ENCODE measurements at regions not wholly inside any gene's neighbourhood (a gene's known extent, or its start where the extent isn't known, plus 50 kb on each side); places are given as distances from the start of the nearest gene placed in this dataset.
"Not testable (repeated sequence)": the region's sequence is repeated elsewhere in the genome, so short reads cannot be mapped to it uniquely, and the experiment has no call there.

GRCh38 chr15:84094720-84095119 is 140.9 kb upstream of the GOLGA6L4 start:
- not testable (repeated sequence) for DNase-seq

DNA sequence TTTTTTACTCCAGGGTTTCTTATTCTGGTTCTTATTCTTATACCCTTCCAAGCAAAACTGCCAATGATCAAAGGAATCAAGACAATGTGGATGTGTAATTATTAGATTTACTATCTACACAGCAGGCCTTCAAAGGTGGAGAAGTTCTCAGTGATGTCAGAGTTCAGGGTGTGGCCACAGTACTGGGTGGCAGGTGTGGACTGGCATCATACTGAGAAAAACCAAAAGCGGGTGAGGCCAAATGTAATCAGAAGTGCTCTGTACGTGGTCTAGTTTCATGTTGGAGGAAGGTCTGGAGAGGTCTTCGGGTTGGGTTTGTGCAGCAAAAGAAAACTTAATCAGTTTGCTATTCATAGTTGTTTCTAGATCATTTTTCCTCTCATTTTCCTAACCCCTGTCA is 138.5 kb upstream of the GOLGA6L4 start:
- not testable (repeated sequence) for DNase-seq

DNA sequence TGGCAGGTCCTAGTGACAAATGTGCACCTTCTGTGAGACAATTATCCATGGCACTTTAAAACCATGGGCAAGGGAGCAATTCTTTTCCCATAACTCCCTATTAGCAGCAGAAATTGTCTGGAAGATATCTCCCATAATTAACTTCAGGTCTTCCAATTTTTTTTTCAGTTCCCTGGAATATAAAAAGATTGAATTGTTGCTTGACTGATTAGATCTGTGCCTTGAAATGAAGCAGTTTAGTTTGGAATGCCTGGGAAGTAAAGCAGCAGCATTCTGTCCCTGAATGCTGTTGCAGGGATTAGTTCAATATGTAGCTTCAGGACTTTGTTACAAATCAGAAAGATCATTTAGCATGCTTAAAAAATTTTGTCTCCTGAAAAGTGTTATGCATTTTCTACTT is 137.0 kb upstream of the GOLGA6L4 start:
- no peak for DNase-seq

- DNase-seq: no peak
These were observed 136.4 kb upstream of the GOLGA6L4 start for GRCh38 chr15:84099181-84099580.

DNA sequence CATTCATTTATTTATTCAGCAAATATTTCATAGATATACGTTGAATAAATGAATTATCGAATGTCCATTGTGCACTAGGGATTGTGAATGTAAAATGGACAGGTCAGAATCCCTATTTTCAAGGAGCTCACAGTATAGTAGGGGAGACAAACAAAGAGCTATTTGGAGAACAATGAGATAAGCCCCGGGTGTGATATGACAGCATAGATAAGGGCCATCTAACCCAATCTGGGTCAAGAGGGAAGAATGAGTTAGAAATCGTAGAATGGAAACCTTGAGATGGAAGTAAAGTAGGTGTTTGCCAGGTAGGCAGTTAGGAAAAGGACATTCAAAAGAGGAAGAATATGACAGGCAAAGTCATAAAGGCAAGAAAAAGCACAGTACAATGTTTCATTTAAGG is 132.2 kb upstream of the GOLGA6L4 start:
- no peak for DNase-seq

DNA sequence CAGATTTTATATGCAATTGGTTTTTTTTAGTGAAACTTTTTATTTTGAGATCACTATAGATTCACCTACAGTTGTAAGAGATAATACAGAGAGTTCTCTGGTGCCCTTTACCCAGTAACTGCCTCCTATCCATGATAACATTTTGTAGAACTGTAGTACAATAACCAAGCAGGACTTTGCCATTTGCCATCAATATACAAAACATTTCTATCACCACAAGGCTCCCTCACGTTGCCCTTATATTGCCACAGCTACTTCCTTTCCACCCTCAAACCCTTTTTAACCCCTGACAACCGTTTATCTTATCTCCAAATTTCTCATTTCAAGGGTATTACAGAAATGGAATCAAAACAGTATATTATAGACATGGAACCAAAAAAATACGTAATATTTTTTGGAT is 130.7 kb upstream of the GOLGA6L4 start:
- DNase-seq: no peak

- DNase-seq: no peak
These were observed 126.8 kb upstream of the GOLGA6L4 start for GRCh38 chr15:84108728-84109127.

DNA sequence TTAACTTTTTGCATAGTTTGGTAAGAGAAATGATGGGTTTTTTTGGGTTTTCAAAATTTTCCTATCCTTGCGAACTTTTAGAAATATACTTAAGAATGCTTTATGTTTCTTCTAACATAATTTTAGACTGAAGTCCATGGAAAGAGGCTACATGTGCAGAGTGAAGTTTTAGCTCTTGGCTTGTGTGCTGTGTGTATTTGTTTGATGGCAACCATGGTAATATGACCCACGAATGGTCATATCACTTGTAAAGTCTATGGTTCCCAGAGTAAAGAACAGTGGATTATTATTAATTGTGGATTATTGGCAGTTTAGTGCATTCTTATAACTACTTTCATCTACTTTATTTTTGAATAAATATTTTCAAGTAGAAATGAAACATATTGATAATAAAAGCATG is 124.0 kb upstream of the GOLGA6L4 start:
- no peak for DNase-seq

DNA sequence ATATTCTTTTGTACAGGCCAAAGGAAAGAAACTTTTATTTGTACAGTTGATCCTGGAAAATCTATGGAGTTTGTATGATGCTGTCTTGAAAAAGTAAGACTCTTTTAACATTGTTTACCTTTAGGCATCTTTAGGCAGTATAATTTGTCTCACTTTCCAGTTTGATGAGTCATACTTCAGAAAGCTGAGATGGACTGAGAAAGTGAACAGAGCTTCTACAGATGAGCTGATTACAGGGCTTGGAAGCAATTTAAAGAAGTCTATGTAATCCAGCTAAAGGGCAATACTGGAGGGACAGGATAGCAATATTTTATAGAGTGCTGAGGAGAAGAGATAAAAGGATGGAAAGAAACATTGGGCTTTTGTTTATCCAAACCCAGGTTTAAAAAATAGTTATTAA is 123.5 kb upstream of the GOLGA6L4 start:
- no peak for DNase-seq

- DNase-seq: no peak
These were observed 121.7 kb upstream of the GOLGA6L4 start for GRCh38 chr15:84113919-84114318.

DNA sequence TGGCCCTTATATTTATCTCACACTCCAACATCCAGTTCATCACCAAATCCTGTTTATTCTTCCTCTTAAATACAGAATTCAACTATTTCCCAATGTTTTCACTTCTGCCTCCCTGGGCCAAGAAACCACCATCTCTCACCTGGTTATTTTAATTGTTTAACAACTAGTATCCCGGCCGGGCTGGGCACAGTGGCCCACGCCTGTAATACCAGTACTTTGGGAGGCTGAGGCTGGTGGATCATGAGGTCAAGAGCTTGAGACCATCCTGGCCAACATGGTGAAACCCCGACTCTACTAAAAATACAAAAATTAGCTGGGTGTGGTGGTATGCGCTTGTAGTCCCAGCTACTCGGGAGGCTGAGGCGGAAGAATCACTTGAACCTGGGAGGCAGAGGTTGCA is 120.9 kb upstream of the GOLGA6L4 start:
- not testable (repeated sequence) for DNase-seq

GRCh38 chr15:84119351-84119750 is 116.2 kb upstream of the GOLGA6L4 start:
- DNase-seq: not testable (repeated sequence)

DNA sequence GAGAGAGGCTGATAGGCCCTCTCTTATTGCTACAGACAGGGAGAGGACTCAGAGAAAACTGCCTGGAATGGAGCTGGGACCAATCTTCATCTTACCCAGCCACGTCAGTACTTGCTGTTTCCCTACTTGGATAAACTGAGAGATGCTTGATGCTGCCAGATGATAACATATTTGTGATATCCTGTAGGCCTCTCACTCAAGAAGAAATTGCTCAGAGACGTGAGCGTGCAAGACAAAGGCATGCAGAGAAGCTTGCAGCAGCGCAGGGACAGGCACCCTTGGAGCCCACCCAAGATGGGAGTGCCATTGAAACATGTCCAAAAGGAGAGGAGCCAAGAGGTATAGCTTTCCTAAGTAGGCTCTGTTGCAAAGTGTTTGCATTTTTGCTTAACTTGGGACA is 114.7 kb upstream of the GOLGA6L4 start:
- DNase-seq: not testable (repeated sequence)

DNA sequence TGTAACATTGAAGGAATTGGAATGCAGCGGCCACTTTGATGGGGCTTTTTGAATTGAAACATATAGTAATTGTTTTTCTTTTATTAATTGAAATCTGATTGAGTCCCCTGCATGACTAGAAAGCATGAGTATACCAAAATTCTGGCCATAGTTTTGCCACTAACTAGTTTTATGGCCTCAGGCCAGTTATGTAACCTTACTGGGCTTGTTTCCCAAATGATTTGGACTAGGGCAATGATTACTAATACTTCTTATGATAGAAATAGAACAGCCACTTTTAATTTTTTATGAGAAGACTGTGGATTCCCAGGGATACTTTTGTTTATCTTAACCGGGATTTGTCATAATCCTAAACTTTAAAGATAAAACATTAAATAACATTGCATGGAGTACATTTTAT is 106.9 kb upstream of the GOLGA6L4 start:
- not testable (repeated sequence) for DNase-seq

DNA sequence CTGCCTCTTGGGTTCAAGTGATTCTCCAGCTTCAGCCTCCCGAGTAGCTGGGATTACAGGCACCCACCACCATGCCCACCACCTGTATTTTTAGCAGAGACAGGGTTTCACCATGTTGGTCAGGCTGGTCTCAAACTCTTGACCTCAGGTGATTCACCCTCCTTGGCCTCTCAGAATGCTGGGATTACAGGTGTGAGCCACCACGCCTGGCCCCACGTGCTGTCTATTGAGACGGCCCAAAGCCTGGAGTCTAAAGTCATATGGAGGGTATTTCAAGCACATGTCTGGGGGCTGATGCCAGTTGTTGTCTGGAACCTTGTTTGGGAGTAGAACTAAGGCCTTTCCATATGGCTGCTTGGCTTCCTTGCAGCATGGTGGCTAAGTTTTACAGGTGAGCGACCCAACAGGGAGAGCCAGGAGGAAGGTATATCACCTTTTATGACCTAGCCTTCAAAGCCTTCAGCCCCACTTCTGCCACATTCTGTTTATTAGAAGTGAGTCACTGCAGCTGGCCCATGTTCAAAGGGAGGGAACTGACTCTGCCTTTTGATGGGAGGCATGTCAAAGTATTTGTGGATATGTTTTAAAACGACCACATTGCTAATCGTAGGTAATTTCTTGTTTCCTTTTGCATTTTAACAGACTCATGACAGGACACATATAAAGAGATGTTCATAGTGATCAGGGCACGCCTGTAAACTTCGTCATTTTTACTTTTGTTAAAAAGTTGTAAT is 105.3 kb upstream of the GOLGA6L4 start:
- not testable (repeated sequence) for DNase-seq

DNA sequence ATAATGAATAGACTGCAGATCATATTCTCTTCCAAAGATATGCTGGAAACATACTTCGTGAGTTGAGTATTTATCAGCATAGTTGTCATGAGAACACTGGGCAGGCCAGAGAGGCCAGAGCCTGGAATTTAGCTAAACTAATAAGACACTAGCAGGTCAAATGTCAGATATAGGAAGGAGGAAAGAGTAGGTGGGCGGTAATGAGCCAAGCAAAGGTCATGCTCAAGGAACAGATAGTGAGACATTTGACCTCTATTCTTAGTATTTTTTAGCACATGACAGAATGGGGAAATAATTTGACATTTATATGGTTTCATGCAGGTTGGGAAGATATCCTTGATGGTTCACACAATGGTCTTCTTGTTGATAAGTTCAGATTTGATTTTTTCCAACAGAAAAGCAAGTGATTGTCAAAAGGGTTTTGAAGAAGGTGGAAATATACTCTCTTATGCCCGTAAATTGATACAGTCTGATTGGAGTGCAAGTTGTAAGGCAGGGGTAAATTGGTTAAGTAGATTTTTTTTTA is 99.6 kb upstream of the GOLGA6L4 start:
- DNase-seq: not testable (repeated sequence)

- DNase-seq: peak; percentile 68 to 79
These were observed 92.7 kb upstream of the GOLGA6L4 start for GRCh38 chr15:84142888-84143337.

DNA sequence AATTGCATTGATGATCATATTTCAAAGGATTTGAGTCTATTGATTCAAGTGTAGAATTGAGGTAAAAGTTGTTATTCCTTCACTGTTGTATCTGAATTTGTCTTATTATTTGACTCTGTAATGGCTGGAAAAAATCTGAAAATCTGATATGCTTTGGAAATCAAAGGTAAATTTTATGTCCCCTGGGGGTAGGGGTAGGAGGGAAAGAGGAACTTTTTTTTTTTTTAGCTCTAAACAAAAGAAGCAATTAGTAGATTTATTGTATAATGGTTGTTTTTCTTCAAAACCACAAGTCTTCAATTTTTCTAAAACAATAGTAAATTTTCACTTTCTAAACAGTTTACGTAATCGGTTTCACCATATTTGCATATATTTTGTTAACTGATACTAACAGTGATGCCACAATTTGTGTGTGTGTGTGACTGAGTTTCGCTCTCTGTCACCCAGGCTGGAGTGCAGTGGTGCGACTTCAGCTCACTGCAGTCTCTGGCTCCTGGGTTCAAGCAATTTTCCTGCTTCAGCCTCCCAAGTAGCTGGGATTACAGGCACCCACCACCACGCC is 91.7 kb upstream of the GOLGA6L4 start:
- no peak for DNase-seq

- DNase-seq: not testable (repeated sequence)
These were observed 90.6 kb upstream of the GOLGA6L4 start for GRCh38 chr15:84144946-84145345.

- DNase-seq: not testable (repeated sequence)
These were observed 89.3 kb upstream of the GOLGA6L4 start for GRCh38 chr15:84146299-84146698.

GRCh38 chr15:84147307-84147706 is 88.3 kb upstream of the GOLGA6L4 start:
- DNase-seq: not testable (repeated sequence)

GRCh38 chr15:84151205-84151931 is 84.2 kb upstream of the GOLGA6L4 start:
- DNase-seq: no peak

DNA sequence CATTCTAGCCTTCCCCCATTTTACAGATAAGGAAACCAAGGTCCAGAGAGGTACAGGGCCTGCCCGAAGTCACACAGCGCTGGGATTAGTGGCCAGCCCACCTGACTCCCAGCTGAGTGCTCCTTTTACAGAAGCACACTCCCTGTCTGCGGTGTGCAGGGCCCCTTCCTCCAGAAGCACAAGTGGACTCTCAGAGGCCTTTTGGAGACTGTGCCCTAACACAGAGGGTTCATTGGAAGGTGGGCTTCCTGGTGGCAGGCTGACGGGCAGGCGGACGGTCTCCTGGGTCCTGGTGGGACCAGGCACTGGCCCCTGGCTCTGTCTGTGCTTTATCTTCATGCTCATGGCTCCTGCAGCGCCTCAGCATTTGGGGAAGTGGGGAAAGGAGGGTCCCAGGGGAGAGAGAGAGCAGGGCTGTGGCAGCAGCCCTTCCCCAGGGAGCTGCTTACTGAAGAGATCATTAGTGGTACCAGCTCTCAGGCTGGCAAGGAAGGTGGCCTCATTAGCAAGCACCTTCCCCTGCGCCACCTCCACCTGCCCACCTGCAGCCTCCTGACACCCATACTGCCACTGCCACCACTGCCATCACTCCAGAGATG is 83.1 kb upstream of the GOLGA6L4 start:
- DNase-seq: not testable (repeated sequence)

Data from activated CD4-positive, alpha-beta T cell treated with anti-CD3 and anti-CD28 coated beads for 4 hours (primary cell).